ENCODE measurements at regions not wholly inside any gene's neighbourhood (a gene's known extent, or its start where the extent isn't known, plus 50 kb on each side); places are given as distances from the start of the nearest gene placed in this dataset.
A peak's percentile ranks its signal among the peaks of the same experiment; 100 is the strongest.

- TF ChIP-seq CTCF (IDR thresholded peaks at IDR 0.05; ENCODE audit: insufficient read depth, low read length), result no peak
- TF ChIP-seq POLR2AphosphoS5 (IDR thresholded peaks at IDR 0.05; ENCODE audit: low read depth), result no peak
- TF ChIP-seq, protein P1, sequence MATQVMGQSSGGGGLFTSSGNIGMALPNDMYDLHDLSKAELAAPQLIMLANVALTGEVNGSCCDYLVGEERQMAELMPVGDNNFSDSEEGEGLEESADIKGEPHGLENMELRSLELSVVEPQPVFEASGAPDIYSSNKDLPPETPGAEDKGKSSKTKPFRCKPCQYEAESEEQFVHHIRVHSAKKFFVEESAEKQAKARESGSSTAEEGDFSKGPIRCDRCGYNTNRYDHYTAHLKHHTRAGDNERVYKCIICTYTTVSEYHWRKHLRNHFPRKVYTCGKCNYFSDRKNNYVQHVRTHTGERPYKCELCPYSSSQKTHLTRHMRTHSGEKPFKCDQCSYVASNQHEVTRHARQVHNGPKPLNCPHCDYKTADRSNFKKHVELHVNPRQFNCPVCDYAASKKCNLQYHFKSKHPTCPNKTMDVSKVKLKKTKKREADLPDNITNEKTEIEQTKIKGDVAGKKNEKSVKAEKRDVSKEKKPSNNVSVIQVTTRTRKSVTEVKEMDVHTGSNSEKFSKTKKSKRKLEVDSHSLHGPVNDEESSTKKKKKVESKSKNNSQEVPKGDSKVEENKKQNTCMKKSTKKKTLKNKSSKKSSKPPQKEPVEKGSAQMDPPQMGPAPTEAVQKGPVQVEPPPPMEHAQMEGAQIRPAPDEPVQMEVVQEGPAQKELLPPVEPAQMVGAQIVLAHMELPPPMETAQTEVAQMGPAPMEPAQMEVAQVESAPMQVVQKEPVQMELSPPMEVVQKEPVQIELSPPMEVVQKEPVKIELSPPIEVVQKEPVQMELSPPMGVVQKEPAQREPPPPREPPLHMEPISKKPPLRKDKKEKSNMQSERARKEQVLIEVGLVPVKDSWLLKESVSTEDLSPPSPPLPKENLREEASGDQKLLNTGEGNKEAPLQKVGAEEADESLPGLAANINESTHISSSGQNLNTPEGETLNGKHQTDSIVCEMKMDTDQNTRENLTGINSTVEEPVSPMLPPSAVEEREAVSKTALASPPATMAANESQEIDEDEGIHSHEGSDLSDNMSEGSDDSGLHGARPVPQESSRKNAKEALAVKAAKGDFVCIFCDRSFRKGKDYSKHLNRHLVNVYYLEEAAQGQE (IDR thresholded peaks at IDR 0.05; ENCODE audit: insufficient replicate concordance, low read depth), result no peak
- peak; percentile 34; the same call in 1 of the 2 replicates for TF ChIP-seq SPI1 (IDR thresholded peaks at IDR 0.05; ENCODE audit: borderline replicate concordance, low read depth)
Observed at GRCh38 chr2:147320146-147320545, 524.7 kb upstream of the ACVR2A start.

Data from HL-60 (cell line).